Astrocyte (in vitro differentiated cells and primary cell): ENCODE measurements at regions not wholly inside any gene's neighbourhood (a gene's known extent, or its start where the extent isn't known, plus 50 kb on each side); places are given as distances from the start of the nearest gene placed in this dataset.

Source experiments
- DNase-seq: peaks from one replicate; pipeline ENCODE4 v3.0.0-alpha.2; 2010; ENCODE audit warnings: low read depth
- FAIRE-seq: peaks from 2 replicates; lab custom pipeline; 2011; peaks lifted over from hg19 to GRCh38; lab: Jason Lieb, UNC
- H2AFZ ChIP-seq: 2 replicates; pipeline ENCODE4 v1.6.0; 2012; ENCODE audit warnings: low read depth, low read length, inconsistent platforms
- H3K27ac ChIP-seq: 2 replicates; pipeline ENCODE4 v1.5.1; 2011; ENCODE audit warnings: low read depth, low read length, inconsistent platforms
- H3K27me3 ChIP-seq: 2 replicates; pipeline ENCODE4 v1.6.0; 2011; ENCODE audit warnings: low read length, inconsistent platforms; ENCODE audit not compliant: insufficient read depth
- H3K36me3 ChIP-seq: 2 replicates; pipeline ENCODE4 v1.5.1; 2011; ENCODE audit warnings: low read length, inconsistent platforms; ENCODE audit not compliant: insufficient read depth
- H3K4me1 ChIP-seq: 2 replicates; pipeline ENCODE4 v1.5.1; 2011; ENCODE audit warnings: low read length, inconsistent platforms; ENCODE audit not compliant: insufficient read depth
- H3K4me2 ChIP-seq: 2 replicates; pipeline ENCODE4 v1.6.0; 2012; ENCODE audit warnings: low read length, inconsistent platforms
- H3K4me3 ChIP-seq: 2 replicates; pipeline ENCODE4 v1.5.1; 2011; ENCODE audit warnings: low read depth, mild to moderate bottlenecking, low read length, inconsistent platforms; ENCODE audit not compliant: insufficient read depth
- H3K79me2 ChIP-seq: 2 replicates; pipeline ENCODE4 v1.6.0; 2012; ENCODE audit warnings: mild to moderate bottlenecking, low read length, inconsistent platforms; ENCODE audit not compliant: insufficient read depth
- H3K9ac ChIP-seq: 2 replicates; pipeline ENCODE4 v1.6.0; 2012; ENCODE audit warnings: mild to moderate bottlenecking, low read length, inconsistent platforms
- H3K9me3 ChIP-seq: 2 replicates; pipeline ENCODE4 v1.5.1; 2012; ENCODE audit warnings: low read depth, mild to moderate bottlenecking, low read length, inconsistent platforms; ENCODE audit not compliant: insufficient read depth
- H4K20me1 ChIP-seq: 2 replicates; pipeline ENCODE4 v1.6.0; 2012; ENCODE audit warnings: low read length, inconsistent platforms; ENCODE audit not compliant: insufficient read depth
- H3K27ac Mint-ChIP-seq: one replicate; pipeline ENCODE4 v1.8.0; 2021; ENCODE audit warnings: mild to moderate bottlenecking, mixed read lengths; ENCODE audit not compliant: unreplicated experiment
- H3K27me3 Mint-ChIP-seq: one replicate; pipeline ENCODE4 v1.8.0; 2021; ENCODE audit warnings: low read depth, mixed read lengths; ENCODE audit not compliant: unreplicated experiment
- H3K36me3 Mint-ChIP-seq: one replicate; pipeline ENCODE4 v1.8.0; 2021; ENCODE audit warnings: low read depth, mixed read lengths; ENCODE audit not compliant: unreplicated experiment
- H3K4me1 Mint-ChIP-seq: one replicate; pipeline ENCODE4 v1.8.0; 2021; ENCODE audit warnings: low read depth, mixed read lengths; ENCODE audit not compliant: unreplicated experiment
- H3K4me3 Mint-ChIP-seq: one replicate; pipeline ENCODE4 v1.8.0; 2021; ENCODE audit warnings: mild to moderate bottlenecking, moderate library complexity, mixed read lengths; ENCODE audit not compliant: unreplicated experiment
- H3K9me3 Mint-ChIP-seq: one replicate; pipeline ENCODE4 v1.8.0; 2021; ENCODE audit warnings: mild to moderate bottlenecking, mixed read lengths; ENCODE audit not compliant: unreplicated experiment
- CTCF ChIP-seq: IDR thresholded peaks from 2 replicates; pipeline ENCODE4 v1.5.1; 2011; ENCODE audit warnings: low read depth, mild to moderate bottlenecking, inconsistent platforms, low read length, moderate library complexity; ENCODE audit not compliant: insufficient read depth
- EZH2 ChIP-seq: IDR thresholded peaks from 2 replicates; pipeline ENCODE4 v1.6.1; 2012; ENCODE audit warnings: mild to moderate bottlenecking, low read length, inconsistent platforms; ENCODE audit not compliant: insufficient read depth

- H4K20me1 ChIP-seq: no peaks in the 10 kb centered on the region
- H3K27ac Mint-ChIP-seq: no peak overlapping the region
- H2AFZ ChIP-seq: no peak overlapping the region
- no peak overlapping the region for H3K4me3 Mint-ChIP-seq
- no peak overlapping the region for H3K9ac ChIP-seq
- H3K9me3 Mint-ChIP-seq: no peaks in the 10 kb centered on the region
- H3K9me3 ChIP-seq: no peaks in the 10 kb centered on the region
- TF ChIP-seq EZH2 (no peak), CTCF (no peak)
- no peaks in the 10 kb centered on the region for H3K36me3 ChIP-seq
- H3K4me1 ChIP-seq: no peaks in the 10 kb centered on the region
- H3K27ac ChIP-seq: no peak overlapping the region
- no peaks in the 10 kb centered on the region for H3K79me2 ChIP-seq
- H3K4me1 Mint-ChIP-seq: no peaks in the 10 kb centered on the region
- peaks cover 28% of the 10 kb centered on the region for H3K27me3 ChIP-seq
- H3K4me3 ChIP-seq: no peak overlapping the region
- H3K27me3 Mint-ChIP-seq: peaks cover 39% of the 10 kb centered on the region
- FAIRE-seq (no peak), DNase-seq (no peak)
- H3K4me2 ChIP-seq: no peak overlapping the region
- peaks cover 2% of the 10 kb centered on the region for H3K36me3 Mint-ChIP-seq
Measured at GRCh38 chr7:128150223-128150865, 90.7 kb upstream of the LEP start.

DNA sequence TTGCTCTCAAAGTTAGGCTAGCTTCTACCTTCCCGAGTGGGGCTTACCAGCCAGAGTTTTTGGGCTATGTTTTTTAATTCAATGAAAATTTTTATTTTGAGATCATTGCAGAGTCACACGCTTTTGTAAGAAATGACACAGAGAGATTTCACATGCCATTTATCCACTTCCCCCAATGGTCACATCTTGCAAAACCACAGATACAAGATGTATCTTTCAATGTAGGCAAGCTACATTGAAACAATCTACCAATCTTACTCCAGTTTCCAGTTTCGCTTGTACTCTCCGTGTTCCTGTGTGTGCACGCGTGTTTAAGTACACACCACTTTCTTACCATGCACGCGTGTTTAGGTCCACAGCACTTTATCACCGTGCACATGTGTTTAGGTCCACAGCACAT lies 89.4 kb upstream of the LEP start:
- DNase-seq (no peak), FAIRE-seq (no peak)
- H3K9me3 ChIP-seq: no peaks in the 10 kb centered on the region
- TF ChIP-seq EZH2 (no peak), CTCF (no peak)
- H4K20me1 ChIP-seq: no peaks in the 10 kb centered on the region
- Mint-ChIP-seq H3K4me3 (no peak overlapping the region), H3K27me3 (peaks cover 39% of the 10 kb centered on the region), H3K9me3 (no peaks in the 10 kb centered on the region), H3K27ac (no peak overlapping the region), H3K36me3 (peaks cover 2% of the 10 kb centered on the region), H3K4me1 (no peaks in the 10 kb centered on the region)
- H3K79me2 ChIP-seq: no peaks in the 10 kb centered on the region
- H3K36me3 ChIP-seq: no peaks in the 10 kb centered on the region
- H3K4me3 ChIP-seq: no peak overlapping the region
- peaks cover 33% of the 10 kb centered on the region for H3K27me3 ChIP-seq
- no peak overlapping the region for H3K27ac ChIP-seq
- no peaks in the 10 kb centered on the region for H3K4me1 ChIP-seq
- no peak overlapping the region for H3K4me2 ChIP-seq
- no peak overlapping the region for H3K9ac ChIP-seq
- H2AFZ ChIP-seq: no peak overlapping the region

DNA sequence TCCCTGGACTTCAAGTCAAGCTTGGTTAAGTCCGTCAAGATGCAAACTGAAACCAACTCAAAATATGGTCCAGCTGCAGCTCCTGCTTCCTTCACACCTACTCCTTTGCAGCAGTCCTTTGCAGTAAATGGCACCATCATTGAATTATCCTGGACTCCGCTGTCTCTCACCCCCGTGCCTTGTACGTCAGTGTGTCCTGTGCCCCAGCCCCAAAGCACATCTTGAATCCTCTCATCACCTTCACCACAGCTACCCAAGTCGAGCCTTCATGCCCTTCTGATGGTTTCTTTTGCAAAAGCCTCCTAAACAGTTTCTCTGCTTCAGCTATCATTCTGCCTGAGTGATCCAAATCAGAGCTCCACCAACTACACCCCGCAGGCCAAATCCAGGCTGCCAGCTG lies 88.4 kb upstream of the LEP start:
- Histone ChIP-seq H3K27ac (no peak overlapping the region), H3K27me3 (peaks cover 32% of the 10 kb centered on the region), H3K4me3 (no peak overlapping the region), H3K79me2 (no peaks in the 10 kb centered on the region), H4K20me1 (no peaks in the 10 kb centered on the region), H3K9ac (no peak overlapping the region), H3K4me2 (no peak overlapping the region), H2AFZ (no peak overlapping the region), H3K9me3 (no peaks in the 10 kb centered on the region), H3K36me3 (no peaks in the 10 kb centered on the region), H3K4me1 (no peaks in the 10 kb centered on the region)
- H3K27me3 Mint-ChIP-seq: peaks cover 45% of the 10 kb centered on the region
- H3K27ac Mint-ChIP-seq: no peak overlapping the region
- FAIRE-seq: no peak
- H3K36me3 Mint-ChIP-seq: peaks cover 2% of the 10 kb centered on the region
- no peak for DNase-seq
- H3K4me1 Mint-ChIP-seq: no peaks in the 10 kb centered on the region
- H3K4me3 Mint-ChIP-seq: no peak overlapping the region
- no peaks in the 10 kb centered on the region for H3K9me3 Mint-ChIP-seq
- TF ChIP-seq CTCF (no peak), EZH2 (no peak)
